ENCODE measurements at regions not wholly inside any gene's neighbourhood (a gene's known extent, or its start where the extent isn't known, plus 50 kb on each side); places are given as distances from the start of the nearest gene placed in this dataset.
"Not testable (repeated sequence)": the region's sequence is repeated elsewhere in the genome, so short reads cannot be mapped to it uniquely, and the experiment has no call there.

- H3K27ac Mint-ChIP-seq: not testable (repeated sequence)
Measured at GRCh38 chr21:25531538-25532250, 75.6 kb downstream of the MRPL39 start.

DNA sequence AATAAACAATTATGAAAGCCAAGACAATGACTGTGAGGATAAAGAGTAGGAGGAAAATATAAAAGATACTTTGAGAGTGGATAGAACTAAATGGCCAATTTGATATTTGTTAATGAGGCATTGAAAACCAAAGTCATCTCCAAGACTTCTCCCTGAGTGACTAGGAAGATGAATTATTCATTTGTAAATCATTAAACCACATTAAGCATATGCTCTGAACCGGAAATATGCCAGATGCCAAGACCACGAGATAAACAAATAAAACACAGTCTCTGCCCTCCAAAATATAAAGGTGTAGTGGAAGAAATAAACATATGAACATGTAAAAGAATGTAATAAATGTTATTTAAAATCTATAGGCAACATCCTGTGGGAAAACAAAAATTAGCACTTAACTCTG lies 78.8 kb downstream of the MRPL39 start:
- H3K4me1 Mint-ChIP-seq (ENCODE audit: low read depth): peaks cover 2% of the 10 kb centered on the region
- no peak for ATAC-seq (replicated peaks in 1 of 2)
- no peaks in the 10 kb centered on the region for H3K27me3 Mint-ChIP-seq (ENCODE audit: low read depth)
- H3K27ac Mint-ChIP-seq: no peak overlapping the region
- peaks cover 0 to 5% of the 10 kb centered on the region in 2 donors for H3K36me3 Mint-ChIP-seq (ENCODE audit: insufficient read depth in 2 of 2)
- no peak for DNase-seq
- no peak overlapping the region for H3K4me3 Mint-ChIP-seq
- no peaks in the 10 kb centered on the region for H3K9me3 Mint-ChIP-seq

More at GRCh38 chr21:25531538-25532250, 75.6 kb downstream of the MRPL39 start:
- not testable (repeated sequence) for H3K27me3 Mint-ChIP-seq (ENCODE audit: low read depth); ATAC-seq (replicated peaks in 1 of 2); H3K9me3 Mint-ChIP-seq; H3K4me1 Mint-ChIP-seq (ENCODE audit: low read depth); H3K36me3 Mint-ChIP-seq (ENCODE audit: insufficient read depth in 2 of 2); DNase-seq; H3K4me3 Mint-ChIP-seq

- DNase-seq (no peak), ATAC-seq (replicated peaks in 1 of 2) (no peak)
- Mint-ChIP-seq H3K27ac (no peak overlapping the region), H3K36me3 (ENCODE audit: insufficient read depth in 2 of 2) (peaks cover 0 to 4% of the 10 kb centered on the region in 2 donors), H3K4me1 (ENCODE audit: low read depth) (peaks cover 28% of the 10 kb centered on the region), H3K4me3 (no peak overlapping the region), H3K9me3 (peaks cover under 1 to 1% of the 10 kb centered on the region in 2 donors), H3K27me3 (ENCODE audit: low read depth) (peaks cover 14% of the 10 kb centered on the region)
Measured at GRCh38 chr21:25518491-25518911, 88.8 kb downstream of the MRPL39 start.

DNA sequence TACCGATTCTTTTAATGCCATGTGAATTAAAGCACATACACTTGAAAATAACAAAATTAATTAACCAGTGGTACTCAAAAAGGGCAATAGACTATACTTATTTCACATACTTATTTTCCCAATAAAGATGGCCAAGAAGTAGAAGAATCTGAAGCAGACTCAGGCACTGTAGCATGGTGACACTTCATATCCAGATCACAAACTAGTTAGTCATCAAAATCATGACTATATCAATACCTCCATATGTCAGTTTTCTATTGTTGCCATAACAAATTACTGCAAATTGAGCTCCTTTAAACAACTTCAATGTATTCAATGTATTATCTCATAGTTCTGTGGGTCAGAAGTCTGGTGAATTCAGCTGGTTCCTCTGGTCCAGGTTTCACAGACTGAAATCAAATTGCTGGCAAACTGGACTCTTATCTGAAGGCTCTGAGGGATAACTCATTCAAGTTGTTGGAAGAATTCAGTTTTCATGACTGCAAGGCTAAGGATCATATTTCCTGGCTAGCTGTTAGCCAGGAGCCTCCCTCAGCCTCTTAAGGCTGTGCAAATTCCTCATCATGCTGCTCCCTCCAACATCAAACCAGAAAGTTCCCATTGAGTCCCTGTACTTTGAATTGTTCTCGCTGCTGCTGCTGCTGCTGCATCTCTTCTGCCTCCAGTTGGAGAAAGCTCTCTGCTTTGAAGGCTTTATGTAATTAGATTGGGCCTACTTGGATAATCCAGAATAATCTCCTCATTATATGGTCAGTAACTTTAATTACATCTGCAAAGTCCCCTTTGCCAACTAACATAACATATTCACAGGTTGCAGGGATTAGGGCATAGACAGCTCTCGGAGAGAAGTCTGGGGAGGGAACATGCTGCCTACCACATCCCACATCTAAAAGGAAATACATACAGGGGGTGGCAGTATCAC lies 91.5 kb downstream of the MRPL39 start:
- Mint-ChIP-seq H3K36me3 (ENCODE audit: insufficient read depth in 2 of 2) (peaks cover 4 to 5% of the 10 kb centered on the region in 2 donors), H3K27me3 (ENCODE audit: low read depth) (peaks cover 6% of the 10 kb centered on the region), H3K27ac (no peak overlapping the region), H3K4me1 (ENCODE audit: low read depth) (peaks cover 55% of the 10 kb centered on the region), H3K4me3 (peak overlapping the region in 1 of 2 donors; percentile 25), H3K9me3 (peaks cover 0 to 2% of the 10 kb centered on the region in 2 donors)
- DNase-seq (no peak), ATAC-seq (replicated peaks in 1 of 2) (peak; percentile 65 to 70)

DNA sequence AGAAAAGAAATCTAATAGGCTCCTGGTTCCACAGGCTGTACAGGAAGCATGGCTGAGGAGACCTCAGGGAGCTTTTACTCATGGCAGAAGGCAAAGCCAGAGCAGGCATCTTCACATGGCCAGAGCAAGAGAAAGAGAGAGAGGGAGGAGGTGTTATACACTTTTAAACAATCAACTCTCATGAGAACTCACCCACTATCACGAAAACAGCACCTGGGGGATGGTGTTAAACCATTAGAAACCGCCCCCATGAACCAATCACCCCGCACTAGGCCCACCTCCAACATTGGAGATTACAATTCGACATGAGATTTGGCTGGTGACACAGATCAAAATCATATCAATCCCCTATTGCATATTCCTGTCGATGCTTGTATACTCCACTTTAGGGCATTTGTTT lies 93.5 kb downstream of the MRPL39 start:
- Mint-ChIP-seq H3K4me3 (peak overlapping the region; percentile 57 to 59), H3K9me3 (peaks cover 0 to 2% of the 10 kb centered on the region in 2 donors), H3K4me1 (ENCODE audit: low read depth) (peaks cover 69% of the 10 kb centered on the region), H3K27me3 (ENCODE audit: low read depth) (peaks cover 6% of the 10 kb centered on the region), H3K36me3 (ENCODE audit: insufficient read depth in 2 of 2) (peaks cover 4 to 5% of the 10 kb centered on the region in 2 donors), H3K27ac (peak overlapping the region; percentile 82)
- DNase-seq (no peak), ATAC-seq (replicated peaks in 1 of 2) (peak in 1 of 2 donors; percentile 17)

DNA sequence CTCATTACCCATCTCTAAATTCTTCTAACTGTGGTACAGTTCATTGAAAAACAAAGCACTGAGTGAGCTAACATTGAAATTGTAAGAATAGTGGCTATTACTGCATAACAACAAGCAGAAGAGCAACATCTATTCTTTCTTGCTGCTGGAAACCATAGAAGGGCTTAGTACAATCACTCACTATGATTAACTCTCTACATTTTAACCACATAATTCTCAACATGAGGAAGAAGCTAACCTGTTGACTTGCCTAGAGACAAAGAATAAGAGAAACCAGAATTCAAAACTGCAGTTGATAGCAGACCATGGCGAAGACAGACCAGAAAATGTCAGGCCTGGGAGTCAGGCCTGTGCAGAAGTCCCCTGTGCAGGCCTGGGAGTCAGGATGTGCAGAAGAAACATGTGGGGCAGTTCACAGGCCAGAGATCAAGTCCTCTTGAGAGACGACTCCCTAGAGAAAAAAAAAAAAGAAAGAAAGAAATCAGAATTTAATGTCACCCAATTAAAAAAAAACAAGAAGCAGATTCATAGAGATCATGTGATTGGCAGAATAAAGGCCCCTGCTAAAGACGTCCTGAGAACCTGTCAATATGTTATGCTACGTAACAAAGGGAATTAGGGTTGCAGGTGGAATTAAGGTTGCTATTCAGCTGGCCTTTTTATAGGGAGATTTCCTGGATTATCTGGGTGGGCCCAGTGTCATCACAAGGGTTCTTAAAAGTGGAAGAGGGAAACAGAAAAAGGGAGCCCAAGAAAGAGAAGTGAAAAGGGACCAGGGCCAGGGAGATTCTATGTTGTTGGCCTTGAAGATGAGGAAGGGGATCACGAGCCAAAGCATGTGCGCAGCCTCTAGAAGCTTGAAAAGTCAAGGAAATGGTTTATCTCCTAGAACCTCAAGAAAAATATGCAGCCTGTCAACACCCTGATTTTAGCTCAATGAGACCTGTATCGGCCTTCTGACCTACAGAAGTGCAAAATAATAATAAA lies 94.9 kb downstream of the MRPL39 start:
- no peaks in the 10 kb centered on the region for H3K27me3 Mint-ChIP-seq (ENCODE audit: low read depth)
- H3K4me3 Mint-ChIP-seq: peak overlapping the region; percentile 79 to 94
- ATAC-seq (replicated peaks in 1 of 2) (peak; percentile 71 to 72), DNase-seq (no peak)
- H3K9me3 Mint-ChIP-seq: peaks cover 0 to 2% of the 10 kb centered on the region in 2 donors
- peak overlapping the region; percentile 97 for H3K27ac Mint-ChIP-seq
- H3K36me3 Mint-ChIP-seq (ENCODE audit: insufficient read depth in 2 of 2): peaks cover 4 to 5% of the 10 kb centered on the region in 2 donors
- H3K4me1 Mint-ChIP-seq (ENCODE audit: low read depth): peaks cover 78% of the 10 kb centered on the region

DNA sequence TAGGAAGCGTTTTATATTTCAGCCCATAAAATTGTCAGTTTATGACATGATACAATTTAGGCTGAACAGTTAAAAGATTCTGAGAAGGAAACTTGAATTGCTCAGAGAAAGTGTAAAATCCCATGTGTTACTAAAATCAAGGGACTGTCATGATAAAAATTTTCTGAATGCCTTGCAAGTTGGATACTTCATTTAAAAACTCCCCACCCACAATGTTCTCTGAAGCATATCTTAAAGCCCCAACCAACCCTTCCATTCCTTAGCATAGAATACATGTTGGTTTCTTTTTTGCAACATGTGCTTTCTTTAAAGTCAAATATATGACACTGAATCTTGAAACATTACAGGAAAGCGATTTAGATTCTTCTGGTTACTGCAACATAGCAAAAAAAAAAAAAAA lies 97.4 kb downstream of the MRPL39 start:
- Mint-ChIP-seq H3K27ac (peak overlapping the region; percentile 96), H3K27me3 (ENCODE audit: low read depth) (no peaks in the 10 kb centered on the region), H3K4me3 (peak overlapping the region; percentile 58 to 69), H3K36me3 (ENCODE audit: insufficient read depth in 2 of 2) (peaks cover 9 to 10% of the 10 kb centered on the region in 2 donors), H3K4me1 (ENCODE audit: low read depth) (peaks cover 89% of the 10 kb centered on the region), H3K9me3 (peaks cover 0 to 2% of the 10 kb centered on the region in 2 donors)
- ATAC-seq (replicated peaks in 1 of 2) (peak; percentile 79 to 80), DNase-seq (no peak)

DNA sequence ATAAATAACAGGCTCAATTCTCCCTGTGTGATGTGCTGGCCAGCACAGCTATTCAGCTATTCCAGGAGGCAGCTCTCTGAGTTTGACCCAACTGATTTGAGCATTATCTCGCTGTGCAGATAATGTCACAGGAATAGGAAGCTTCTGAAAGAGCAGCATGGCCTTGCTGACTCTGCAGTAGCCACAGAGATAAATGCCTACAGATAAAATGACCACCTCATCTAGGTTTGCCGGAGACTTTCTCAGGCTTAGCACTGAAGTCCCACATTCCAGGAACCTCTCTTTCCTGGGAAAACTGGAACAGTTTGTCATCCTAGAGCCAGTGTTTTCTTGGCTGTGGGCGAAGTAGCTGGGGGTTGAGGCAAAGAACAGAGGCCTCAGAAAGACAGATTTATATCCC lies 98.9 kb downstream of the MRPL39 start:
- Mint-ChIP-seq H3K27ac (peak overlapping the region; percentile 89), H3K27me3 (ENCODE audit: low read depth) (no peaks in the 10 kb centered on the region), H3K4me1 (ENCODE audit: low read depth) (peaks cover 94% of the 10 kb centered on the region), H3K4me3 (peak overlapping the region; percentile 65 to 82), H3K36me3 (ENCODE audit: insufficient read depth in 2 of 2) (peaks cover 17 to 21% of the 10 kb centered on the region in 2 donors), H3K9me3 (peaks cover 7% of the 10 kb centered on the region in 2 donors)
- ATAC-seq (replicated peaks in 1 of 2): no peak
- DNase-seq: no peak

GRCh38 chr21:25507522-25507921 lies 99.8 kb downstream of the MRPL39 start:
- Mint-ChIP-seq H3K27me3 (ENCODE audit: low read depth) (no peaks in the 10 kb centered on the region), H3K36me3 (ENCODE audit: insufficient read depth in 2 of 2) (peaks cover 17 to 25% of the 10 kb centered on the region in 2 donors), H3K9me3 (peaks cover 7 to 9% of the 10 kb centered on the region in 2 donors), H3K4me1 (ENCODE audit: low read depth) (peaks cover 92% of the 10 kb centered on the region), H3K4me3 (peak overlapping the region; percentile 65 to 82), H3K27ac (peak overlapping the region; percentile 89)
- DNase-seq (peak in 1 of 2 donors; percentile 24), ATAC-seq (replicated peaks in 1 of 2) (peak; percentile 13 to 21)

GRCh38 chr21:25506887-25507286 lies 100.4 kb downstream of the MRPL39 start:
- H3K4me3 Mint-ChIP-seq: peak overlapping the region; percentile 14 to 82
- peaks cover 15 to 24% of the 10 kb centered on the region in 2 donors for H3K36me3 Mint-ChIP-seq (ENCODE audit: insufficient read depth in 2 of 2)
- peaks cover 91% of the 10 kb centered on the region for H3K4me1 Mint-ChIP-seq (ENCODE audit: low read depth)
- H3K9me3 Mint-ChIP-seq: peaks cover 9% of the 10 kb centered on the region in 2 donors
- no peak for DNase-seq
- peak overlapping the region; percentile 81 for H3K27ac Mint-ChIP-seq
- ATAC-seq (replicated peaks in 1 of 2): no peak
- H3K27me3 Mint-ChIP-seq (ENCODE audit: low read depth): no peaks in the 10 kb centered on the region

DNA sequence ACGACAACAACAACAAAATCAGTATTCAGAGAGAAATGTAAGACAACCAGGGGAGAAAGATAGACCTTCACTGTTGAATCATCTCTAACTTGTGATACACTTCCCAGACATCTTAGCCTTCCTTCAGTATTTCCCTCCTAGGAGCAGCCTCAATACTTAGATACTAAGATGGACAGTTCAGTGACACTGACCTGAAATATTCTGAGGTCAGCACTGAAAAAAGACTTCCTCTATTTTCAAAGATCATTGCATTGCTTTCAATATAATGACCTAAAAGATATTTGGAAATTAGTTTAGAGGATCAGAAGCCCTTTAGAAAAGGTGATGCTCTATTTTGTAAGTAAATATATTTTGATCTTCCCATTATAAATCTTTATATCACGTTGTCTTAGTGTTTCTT lies 101.0 kb downstream of the MRPL39 start:
- no peaks in the 10 kb centered on the region for H3K27me3 Mint-ChIP-seq (ENCODE audit: low read depth)
- ATAC-seq (replicated peaks in 1 of 2) (no peak), DNase-seq (no peak)
- peak overlapping the region; percentile 66 for H3K27ac Mint-ChIP-seq
- H3K36me3 Mint-ChIP-seq (ENCODE audit: insufficient read depth in 2 of 2): peaks cover 14 to 26% of the 10 kb centered on the region in 2 donors
- peaks cover 91% of the 10 kb centered on the region for H3K4me1 Mint-ChIP-seq (ENCODE audit: low read depth)
- H3K4me3 Mint-ChIP-seq: peak overlapping the region; percentile 23 to 39
- peaks cover 9% of the 10 kb centered on the region in 2 donors for H3K9me3 Mint-ChIP-seq

GRCh38 chr21:25503981-25504380 lies 103.3 kb downstream of the MRPL39 start:
- peaks cover 26 to 32% of the 10 kb centered on the region in 2 donors for H3K36me3 Mint-ChIP-seq (ENCODE audit: insufficient read depth in 2 of 2)
- peaks cover 91% of the 10 kb centered on the region for H3K4me1 Mint-ChIP-seq (ENCODE audit: low read depth)

More at GRCh38 chr21:25503981-25504380, 103.3 kb downstream of the MRPL39 start:
- no peak for DNase-seq
- no peaks in the 10 kb centered on the region for H3K27me3 Mint-ChIP-seq (ENCODE audit: low read depth)
- H3K9me3 Mint-ChIP-seq: peaks cover 9 to 13% of the 10 kb centered on the region in 2 donors
- peak overlapping the region; percentile 87 for H3K27ac Mint-ChIP-seq
- ATAC-seq (replicated peaks in 1 of 2): no peak
- H3K4me3 Mint-ChIP-seq: peak overlapping the region; percentile 52 to 62

Data from activated T-cell treated with anti-CD3 and anti-CD28 coated beads, Interleukin-2, amount 50 U/mL, for 72 hours (primary cell).